ENCODE measurements at regions not wholly inside any gene's neighbourhood (a gene's known extent, or its start where the extent isn't known, plus 50 kb on each side); places are given as distances from the start of the nearest gene placed in this dataset.
"Not testable (repeated sequence)": the region's sequence is repeated elsewhere in the genome, so short reads cannot be mapped to it uniquely, and the experiment has no call there.

DNA sequence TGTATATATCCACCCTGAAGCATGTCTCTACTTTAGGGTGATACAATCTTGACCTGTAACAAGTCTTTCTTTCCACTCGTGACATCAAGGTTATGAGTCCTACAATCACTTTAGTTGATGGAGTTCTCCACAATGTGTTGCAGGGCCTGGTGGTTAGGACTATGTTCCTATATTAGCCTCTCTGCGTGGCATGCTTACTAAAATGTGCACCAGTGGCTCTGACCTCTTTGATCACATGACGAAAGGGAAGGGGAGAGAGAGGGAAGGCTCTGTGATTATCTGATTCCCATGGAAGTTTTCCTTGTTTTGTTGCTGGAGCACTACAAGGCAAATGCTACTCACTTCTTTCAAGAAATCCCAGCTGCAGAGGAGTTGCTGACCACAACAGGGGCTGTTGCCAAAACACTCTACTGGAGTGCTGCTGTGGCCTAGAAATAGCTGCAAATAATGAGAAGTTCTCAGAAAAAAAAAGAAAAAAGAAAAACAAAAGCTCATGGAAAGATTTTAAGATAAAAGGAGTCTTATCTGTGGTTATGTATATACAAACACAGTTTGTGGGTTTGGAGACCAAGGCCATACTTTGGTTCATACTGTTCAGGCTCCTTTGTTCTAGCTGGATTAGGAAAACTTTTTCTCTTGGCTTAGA lies 272.8 kb upstream of the MMADHC start:
- DNase-seq (ENCODE audit: low spot score): peak; percentile 16

DNA sequence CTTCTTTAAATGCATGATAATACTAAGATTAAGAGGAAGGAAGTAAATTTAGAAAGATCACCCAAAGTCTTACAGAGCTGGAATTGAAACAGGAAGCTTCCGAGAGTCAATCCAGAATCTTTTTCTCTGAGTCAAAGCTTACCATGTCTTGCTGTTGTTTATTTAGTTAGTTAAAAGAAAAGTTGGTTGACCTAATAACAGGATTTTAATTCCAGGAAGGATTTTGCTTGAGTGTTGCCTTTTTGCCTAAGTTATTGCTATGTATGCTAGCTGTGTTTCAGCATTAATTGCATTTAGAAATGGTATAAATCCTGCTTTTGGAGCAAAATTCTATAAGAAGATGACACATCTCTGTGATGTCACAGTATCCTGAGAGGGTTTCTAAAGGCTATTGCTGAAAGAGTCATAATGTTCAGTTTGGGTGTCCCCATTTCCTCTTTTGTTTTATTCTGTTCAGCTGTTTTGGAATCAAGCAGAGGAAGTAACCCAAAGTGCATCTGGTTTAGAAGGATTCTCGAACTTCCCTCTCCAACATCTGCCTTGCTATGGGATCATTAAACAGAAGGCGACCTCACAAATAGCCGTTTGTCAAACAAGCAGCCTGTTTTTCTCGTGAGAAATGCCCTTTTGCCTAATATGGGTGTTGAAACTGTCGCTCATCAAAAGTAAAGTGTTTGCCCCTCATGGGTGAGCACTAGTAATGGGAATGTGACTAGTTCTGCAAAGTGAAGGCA lies 271.5 kb upstream of the MMADHC start:
- DNase-seq (ENCODE audit: low spot score): peak; percentile 28

DNA sequence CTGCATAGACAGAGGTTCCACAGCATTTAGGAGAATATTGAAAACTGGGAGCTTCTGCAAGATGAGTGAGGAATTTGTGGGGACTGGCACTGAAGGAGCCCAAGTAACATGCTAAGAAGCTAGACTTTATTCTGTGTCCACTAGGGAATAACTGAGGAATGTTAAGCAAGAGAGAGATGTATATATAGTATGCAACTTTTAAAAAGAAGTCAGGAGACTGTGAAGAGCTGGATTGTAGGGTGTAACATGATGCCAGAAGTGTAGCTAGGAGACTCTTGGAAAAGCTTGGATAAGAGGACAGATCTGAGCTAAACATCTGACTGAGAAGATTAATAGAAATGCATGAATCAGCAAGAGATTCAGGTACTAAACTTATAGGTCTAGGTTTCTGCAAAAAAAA lies 270.6 kb upstream of the MMADHC start:
- DNase-seq (ENCODE audit: low spot score): no peak

DNA sequence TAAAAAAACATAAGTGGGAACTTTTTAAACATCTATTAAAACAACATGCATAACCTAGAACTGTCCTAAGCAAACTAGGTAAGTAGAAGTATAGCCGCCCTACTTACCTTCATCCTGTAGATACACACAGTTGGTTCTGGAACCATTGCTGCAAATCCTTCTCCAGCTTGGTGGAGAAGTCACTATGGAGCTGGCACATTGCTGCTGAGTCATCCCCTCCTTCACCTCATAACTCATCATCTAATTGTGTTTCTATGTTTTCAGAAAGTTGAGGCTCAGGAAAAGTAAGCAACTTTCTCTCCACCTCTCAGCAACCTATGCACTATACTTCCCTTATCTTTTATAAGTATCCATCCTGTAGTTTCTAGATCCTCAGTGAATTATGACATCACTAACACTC lies 269.8 kb upstream of the MMADHC start:
- no peak for DNase-seq (ENCODE audit: low spot score)

DNA sequence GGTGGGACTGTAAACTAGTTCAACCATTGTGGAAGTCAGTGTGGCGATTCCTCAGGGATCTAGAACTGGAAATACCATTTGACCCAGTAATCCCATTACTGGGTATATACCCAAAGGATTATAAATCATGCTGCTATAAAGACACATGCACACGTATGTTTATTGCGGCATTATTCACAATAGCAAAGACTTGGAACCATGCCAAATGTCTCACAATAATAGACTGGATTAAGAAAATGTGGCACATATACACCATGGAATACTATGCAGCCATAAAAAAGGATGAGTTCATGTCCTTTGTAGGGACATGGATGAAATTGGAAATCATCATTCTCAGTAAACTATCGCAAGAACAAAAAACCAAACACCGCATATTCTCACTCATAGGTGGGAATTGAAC lies 268.3 kb upstream of the MMADHC start:
- not testable (repeated sequence) for DNase-seq (ENCODE audit: low spot score)

DNA sequence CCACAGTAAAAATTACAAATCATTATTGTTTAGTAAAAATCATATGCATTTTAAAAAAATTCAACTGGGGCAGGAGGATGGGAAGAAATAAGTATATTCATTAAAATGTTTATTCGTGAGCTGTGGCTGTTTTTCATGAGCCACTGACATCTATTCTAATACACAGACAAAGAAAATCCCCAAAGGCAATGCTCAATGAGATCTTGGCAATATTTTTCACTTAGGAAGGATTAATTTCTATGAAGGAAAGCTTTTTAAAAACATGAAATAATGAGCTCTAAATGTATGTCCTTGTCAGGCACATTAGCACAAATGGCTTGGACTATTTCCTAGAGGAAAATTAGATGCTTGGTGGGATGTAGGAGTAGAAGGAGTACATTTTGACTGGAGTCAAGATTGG lies 262.0 kb upstream of the MMADHC start:
- DNase-seq (ENCODE audit: low spot score): no peak

DNA sequence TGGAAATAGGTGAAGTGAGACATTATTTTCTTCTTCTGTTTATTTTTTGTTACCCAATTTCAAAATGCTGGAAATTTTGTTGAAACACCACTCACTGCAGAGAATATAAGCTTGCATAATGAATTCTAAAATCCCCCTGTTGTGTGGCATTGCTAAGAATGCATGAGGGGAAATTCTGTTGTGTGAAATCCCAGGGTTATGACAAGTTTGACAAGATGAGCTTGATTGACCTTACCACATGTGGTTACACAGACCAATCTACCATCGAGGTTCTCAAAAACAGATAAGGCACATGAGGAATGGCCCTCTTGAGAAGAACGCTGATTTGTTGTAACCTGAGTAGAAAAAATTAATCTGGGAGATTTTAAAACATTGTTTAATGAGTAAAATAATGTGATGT lies 261.6 kb upstream of the MMADHC start:
- no peak for DNase-seq (ENCODE audit: low spot score)

DNA sequence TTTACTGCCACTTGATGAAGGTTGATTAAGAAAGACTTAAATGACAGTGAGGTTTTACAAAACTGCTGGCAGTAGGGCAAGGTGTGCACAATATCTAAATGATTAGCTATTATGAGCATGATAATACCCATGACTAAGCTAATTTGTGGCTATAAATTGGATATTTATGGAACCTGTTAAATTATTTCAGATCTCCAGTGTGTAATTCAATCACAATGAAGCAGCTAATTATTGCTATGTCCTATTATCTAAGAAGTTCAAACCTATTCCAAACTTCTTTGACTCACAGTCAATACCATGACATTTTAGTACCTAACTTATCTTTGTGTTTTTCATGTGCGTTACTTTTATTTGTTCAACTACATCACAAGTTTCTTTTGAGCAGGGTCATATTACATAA lies 253.8 kb upstream of the MMADHC start:
- no peak for DNase-seq (ENCODE audit: low spot score)

DNA sequence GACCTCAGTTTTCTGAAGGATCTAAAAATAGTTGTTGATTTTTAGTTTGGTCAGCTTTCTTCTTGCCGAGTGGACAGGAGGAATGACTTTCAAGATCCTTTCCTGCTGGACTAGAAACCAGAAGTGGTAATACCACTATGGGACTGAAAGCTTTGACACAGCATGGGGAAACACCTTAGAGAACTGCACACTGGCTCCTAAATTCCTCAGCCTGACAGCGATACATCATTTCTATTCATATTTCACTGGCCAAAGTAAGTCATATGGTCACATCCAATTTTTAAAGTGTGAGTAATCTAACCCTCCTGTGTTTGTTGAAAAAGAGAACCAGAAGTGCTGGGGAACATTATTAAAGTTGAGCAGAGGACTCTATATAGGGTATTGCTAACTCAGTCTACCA lies 244.7 kb upstream of the MMADHC start:
- DNase-seq (ENCODE audit: low spot score): no peak

DNA sequence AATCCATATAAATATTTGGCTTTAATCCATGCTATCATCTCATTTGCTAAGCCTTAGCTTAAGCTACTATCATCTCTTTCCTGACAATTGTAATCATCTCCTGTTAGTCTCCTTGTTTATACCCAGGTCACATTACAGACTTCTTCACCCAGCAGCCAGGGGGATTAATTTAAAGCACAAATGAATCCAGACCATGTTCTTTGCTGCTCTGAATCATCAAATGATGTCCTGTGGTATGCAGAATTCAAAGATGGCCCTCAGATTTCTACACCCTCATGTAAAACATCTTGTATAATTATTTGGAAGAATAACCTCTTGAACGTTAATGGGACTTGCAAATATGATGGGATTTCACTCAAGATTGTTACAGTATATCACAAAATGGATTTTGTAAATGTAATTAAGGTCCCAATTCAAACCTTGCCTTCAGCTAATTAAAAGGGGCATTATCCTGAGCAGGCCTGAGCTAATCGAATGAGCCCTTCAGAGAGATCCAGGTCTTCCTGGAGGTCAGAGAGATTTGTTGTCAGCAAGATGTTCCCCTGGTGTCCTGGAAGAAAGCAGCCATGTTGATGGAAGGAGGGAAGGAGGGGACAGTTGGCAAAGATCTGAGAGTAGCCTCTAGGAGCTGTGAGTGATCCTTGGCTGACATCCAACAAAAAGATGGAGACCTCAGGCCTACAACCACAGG lies 241.1 kb upstream of the MMADHC start:
- DNase-seq (ENCODE audit: low spot score): no peak

DNA sequence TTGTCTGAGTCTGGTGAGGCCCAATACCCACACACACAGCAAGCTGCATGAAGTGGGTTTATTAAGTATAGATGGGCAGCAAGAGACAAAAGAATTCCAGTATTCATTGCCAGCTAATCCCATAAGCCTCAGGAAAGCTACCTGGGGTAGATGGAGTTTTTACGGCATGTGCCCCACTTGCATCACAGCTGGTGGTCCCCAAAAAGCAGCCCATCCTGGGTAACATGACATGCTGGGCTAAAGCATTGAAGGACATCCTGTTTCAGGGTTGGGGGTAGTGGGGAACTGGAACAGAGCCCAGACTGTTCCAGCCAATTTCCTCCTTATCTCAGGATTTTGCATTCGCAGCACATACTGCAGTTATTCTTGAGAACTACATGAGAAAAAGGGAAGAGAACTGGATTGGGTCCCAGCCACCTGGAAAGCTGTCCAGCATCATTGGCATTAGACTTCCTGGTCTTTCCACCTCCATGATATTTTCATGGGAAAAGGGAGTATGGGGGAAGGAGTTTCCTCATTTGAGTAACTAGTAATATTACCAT lies 240.1 kb upstream of the MMADHC start:
- DNase-seq (ENCODE audit: low spot score): no peak

DNA sequence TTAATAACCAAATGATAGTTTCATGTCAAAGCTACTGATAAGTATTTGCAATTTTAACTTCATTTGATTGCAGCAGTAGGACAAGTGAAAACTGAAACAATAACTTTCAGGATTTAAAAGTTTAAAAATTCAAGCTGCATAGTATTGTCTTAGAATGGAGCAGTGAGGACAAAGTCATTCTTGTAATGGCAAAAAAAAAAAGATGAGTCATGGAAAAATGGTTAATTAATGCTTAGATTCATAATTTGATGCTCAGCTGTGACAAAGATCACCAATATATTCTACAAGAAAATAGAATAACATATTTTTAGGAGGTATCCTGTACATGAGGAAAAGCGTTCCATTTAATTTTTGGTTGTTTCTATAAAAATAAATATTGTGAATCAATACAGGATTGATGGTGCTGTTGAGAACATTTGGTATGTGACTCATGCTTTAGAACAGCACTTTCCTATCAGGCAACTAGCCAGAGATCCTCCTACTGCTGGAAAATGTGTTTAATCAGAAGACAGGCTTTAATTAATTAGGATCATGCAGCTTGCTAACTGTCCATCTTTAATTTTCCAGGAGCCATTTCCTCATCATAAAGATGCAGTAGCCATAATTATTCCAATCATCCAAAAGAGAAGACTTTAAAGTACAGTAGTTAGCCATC lies 239.0 kb upstream of the MMADHC start:
- no peak for DNase-seq (ENCODE audit: low spot score)

DNA sequence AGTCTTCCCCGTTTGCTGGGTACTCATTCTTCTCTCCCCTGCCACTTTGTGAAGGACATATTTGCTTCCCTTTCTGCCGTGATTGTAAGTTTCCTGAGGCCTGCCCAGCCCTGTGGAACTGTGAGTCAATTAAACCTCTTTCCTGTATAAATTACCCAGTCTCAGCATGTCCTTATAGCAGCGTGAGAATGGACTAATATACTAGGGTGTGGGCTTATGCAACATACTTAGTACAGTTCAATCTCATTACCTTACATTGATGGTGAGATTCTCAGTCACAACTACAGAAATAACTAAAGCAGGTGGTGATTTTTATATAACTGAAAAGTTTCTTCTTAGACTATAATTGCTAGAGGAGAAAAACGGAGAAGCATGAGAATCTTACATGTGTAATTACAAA lies 237.9 kb upstream of the MMADHC start:
- no peak for DNase-seq (ENCODE audit: low spot score)

DNA sequence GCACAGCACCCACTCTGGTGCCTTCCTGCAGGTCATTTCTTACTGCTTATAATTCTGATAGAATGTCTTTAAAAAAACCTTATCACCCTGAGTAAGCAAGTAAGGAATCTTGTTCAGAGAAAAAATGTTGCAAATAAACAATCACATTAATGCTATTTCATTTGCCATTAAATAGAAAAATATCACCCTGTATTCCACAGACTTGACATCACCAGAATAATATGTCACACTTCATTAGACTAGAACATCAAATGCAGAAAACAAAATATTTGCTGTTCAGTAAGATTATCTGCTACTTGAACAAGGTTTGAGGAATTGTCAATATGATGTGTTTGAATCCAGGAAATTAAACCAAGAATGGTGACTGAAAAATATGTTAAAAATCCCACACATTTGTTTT lies 236.6 kb upstream of the MMADHC start:
- no peak for DNase-seq (ENCODE audit: low spot score)

DNA sequence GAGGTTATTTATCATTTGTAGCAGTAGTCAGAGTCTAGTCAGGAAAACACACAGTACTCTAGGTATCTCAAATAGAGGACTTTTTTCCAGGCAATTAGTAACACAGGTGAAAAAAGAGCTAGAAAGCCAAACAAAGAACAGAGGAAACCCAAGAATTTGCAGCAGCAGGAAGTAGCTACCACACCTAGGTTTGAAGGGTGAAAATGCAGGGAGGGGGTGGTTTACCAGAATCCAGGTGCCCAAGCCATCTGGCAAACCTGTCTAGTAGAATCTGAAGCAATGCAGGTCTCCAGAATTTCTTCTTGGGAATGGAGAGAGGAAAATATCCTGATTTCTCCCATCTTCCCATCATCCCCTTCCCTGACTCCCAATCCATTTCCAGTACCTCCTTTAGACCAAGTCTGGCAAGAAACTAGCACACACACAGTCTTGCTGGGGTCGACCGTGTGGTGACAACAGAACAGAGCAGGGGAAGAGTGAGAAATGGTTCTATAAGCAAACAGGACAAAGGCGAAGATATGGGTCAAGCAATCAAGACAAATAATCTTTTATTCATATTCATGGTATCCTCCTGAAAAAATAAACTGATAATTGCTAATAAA lies 231.9 kb upstream of the MMADHC start:
- DNase-seq (ENCODE audit: low spot score): no peak

DNA sequence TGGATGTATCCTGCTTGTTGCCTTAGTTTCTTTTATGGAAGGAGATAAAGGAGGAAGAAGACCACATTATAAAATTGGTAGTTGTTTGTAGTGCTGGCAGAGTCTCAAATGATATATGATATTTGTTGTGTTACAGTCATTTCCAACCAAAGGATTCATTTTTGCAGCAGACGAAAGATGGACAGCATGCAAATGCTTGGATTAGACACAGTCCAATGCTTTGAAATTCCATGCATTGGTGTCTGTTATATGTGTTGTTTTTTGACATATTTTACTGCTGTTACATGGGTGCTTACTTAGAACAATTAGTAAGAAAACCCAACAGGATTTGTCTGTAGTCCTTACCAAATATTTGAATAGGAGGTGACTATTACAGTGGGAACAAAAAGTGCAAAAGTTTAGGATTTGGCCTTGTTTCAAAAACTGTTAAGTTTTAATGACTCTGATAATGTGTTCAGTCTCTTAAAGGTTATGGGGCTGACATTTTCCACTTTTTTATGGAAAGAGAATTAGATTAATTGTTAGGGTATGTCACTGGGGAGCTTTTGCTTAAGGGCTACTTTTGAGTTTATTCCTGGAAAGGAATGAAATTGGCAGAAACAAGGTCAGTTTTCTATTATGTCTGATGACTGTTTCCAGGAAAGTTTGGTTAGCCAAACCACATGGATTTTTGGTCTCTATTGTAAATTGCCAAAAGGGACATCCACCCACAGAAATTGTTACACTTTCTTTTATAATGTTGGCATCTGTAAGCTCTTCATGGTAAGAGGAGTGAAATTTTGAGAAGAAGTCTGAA lies 229.4 kb upstream of the MMADHC start:
- no peak for DNase-seq (ENCODE audit: low spot score)

DNA sequence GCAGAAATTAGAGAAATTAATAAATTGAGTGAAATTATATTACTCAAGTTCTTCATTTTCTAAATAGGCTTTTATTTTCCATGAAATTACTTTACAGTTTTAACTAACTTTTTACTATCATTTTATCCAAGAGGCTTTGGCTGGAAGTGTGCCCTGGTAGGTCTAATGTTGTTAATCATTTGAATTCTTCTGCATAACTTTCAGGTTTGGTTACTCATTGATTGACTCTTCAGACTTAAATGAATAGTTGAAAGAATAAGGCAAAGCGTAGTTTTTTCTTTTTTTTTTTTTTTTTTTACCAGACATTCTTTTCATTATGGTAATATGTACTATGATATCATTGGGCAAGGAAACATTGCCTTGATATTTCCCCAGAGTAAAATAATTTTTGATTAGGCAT lies 228.4 kb upstream of the MMADHC start:
- no peak for DNase-seq (ENCODE audit: low spot score)

DNA sequence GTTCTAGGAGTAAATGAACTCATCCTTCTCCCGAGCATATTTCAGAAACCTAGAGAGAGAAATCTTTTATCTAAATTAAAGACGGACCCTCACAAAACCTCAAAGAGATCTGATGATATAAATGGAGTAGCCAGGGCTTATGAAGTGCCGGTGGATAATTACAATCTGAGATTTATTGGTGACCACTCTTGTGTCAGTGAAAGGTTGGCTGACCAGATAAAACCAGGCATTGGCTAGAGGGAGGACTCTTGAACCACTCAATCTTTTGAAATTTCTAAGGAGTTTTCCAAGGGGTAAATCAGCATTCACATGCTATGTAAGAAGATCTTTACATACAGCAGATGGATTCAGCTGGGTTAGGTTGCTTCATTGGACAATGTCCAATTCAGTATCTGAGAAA lies 227.3 kb upstream of the MMADHC start:
- no peak for DNase-seq (ENCODE audit: low spot score)

DNA sequence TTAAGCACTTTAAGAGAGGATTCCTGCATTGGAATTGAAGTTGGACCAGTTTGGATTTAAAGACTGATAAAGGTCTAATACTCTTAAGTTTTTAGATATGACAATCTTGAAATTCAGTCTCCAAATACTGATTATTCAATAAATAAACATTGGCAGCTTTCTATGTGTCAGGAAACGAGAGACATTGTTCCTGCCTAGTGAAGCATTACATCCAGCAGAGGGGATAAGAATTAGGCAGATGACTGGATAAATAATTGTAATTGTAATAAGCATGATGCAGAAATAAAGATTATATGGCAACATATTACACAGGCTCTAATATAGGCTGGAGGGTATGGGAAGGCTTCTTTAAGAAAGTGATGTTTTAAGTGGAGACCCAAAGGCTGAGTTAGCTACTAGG lies 226.5 kb upstream of the MMADHC start:
- no peak for DNase-seq (ENCODE audit: low spot score)

DNA sequence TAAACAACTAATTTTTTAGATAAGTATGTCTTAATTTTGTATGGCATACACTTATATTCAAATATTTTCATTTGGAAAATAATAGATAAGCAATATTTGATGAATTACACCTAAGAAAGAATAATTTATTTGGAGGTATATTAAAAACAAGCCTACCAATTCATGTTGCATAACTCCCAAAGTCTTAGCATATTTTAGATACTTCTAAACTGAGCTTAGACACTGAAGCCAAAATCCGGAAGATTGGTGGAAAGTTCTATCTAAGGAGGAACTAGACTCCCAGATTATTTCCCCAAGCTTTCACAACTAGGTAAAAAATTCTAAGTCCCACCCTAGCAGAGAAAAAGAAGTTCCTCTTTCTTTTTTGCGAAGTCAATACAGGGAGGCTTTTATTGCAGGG lies 221.0 kb upstream of the MMADHC start:
- no peak for DNase-seq (ENCODE audit: low spot score)

DNA sequence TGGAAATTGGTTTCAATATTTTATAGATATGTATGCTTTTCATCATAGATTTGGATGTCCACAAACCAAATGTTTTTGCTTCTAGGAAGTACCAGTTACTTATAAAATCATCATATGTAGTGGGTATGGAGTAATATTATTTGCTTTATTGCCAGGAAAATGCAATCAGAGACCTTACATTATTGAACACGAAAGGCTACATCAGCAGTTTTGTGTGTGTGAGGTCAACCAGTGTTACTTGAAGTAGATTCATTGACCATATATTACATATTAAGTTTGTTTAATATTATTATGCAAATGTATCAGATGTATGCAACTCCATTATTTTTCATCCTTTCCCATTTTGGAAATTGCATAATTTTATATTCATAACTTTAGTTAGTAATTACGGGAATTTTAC lies 219.1 kb upstream of the MMADHC start:
- DNase-seq (ENCODE audit: low spot score): no peak
